H1 (cell line): ENCODE measurements at regions not wholly inside any gene's neighbourhood (a gene's known extent, or its start where the extent isn't known, plus 50 kb on each side); places are given as distances from the start of the nearest gene placed in this dataset.

Experiments
- CTCF ChIA-PET: fragments of 300-600 bp; sonication (Branson Sonifier 250); formaldehyde crosslinking; loops from one replicate; lab custom pipeline; 2021; ENCODE audit not compliant: partially characterized antibody; lab: Charles Lee
- POLR2A ChIA-PET: fragments of 300-600 bp; sonication (Branson Sonifier 250); formaldehyde crosslinking; loops from one replicate; lab custom pipeline; 2021; ENCODE audit warnings: inconsistent platforms; ENCODE audit not compliant: partially characterized antibody; lab: Charles Lee
- DNase-seq, 2 experiments: peaks; one replicate each; pipeline versions ENCODE4 v3.0.0 to v3.0.0-alpha.2; 2010 to 2022; ENCODE audit warnings: low spot score in 2 of 2, low read depth in 1 of 2, mixed read lengths in 1 of 2
- FAIRE-seq: peaks from 2 replicates; lab custom pipeline; 2011; peaks lifted over from hg19 to GRCh38; lab: Jason Lieb, UNC
- H2AFZ ChIP-seq: 2 replicates; pipeline ENCODE4 v1.8.1; 2012; ENCODE audit warnings: low read length, inconsistent platforms
- H2AK5ac ChIP-seq: 2 replicates; pipeline ENCODE4 v1.6.1; 2013; ENCODE audit warnings: low read depth, low read length
- H2BK120ac ChIP-seq: replicated peaks from 2 replicates; pipeline ENCODE3; 2013; ENCODE audit warnings: low read depth, low read length, inconsistent platforms
- H2BK12ac ChIP-seq: 2 replicates; pipeline ENCODE4 v1.6.1; 2013; ENCODE audit warnings: low read depth, low read length
- H2BK15ac ChIP-seq: 2 replicates; pipeline ENCODE4 v1.6.1; 2013; ENCODE audit warnings: low read length
- H2BK20ac ChIP-seq: 2 replicates; pipeline ENCODE4 v1.6.1; 2013; ENCODE audit warnings: low read length
- H2BK5ac ChIP-seq: 2 replicates; pipeline ENCODE4 v1.6.1; 2013; ENCODE audit warnings: low read depth, low read length
- H3K14ac ChIP-seq: 2 replicates; pipeline ENCODE4 v1.6.1; 2013; ENCODE audit warnings: inconsistent platforms; ENCODE audit not compliant: insufficient read length
- H3K18ac ChIP-seq: 2 replicates; pipeline ENCODE4 v1.6.1; 2013; ENCODE audit warnings: low read length; ENCODE audit errors: extremely low read depth
- H3K23ac ChIP-seq: 2 replicates; pipeline ENCODE4 v1.6.1; 2013; ENCODE audit warnings: inconsistent platforms; ENCODE audit not compliant: insufficient read length
- H3K23me2 ChIP-seq: 2 replicates; pipeline ENCODE4 v1.6.1; 2013; ENCODE audit warnings: low read depth, low read length
- H3K27ac ChIP-seq: 2 replicates; pipeline ENCODE4 v1.6.1; 2011; ENCODE audit warnings: low read depth, low read length, inconsistent platforms
- H3K27me3 ChIP-seq, 4 experiments: replicated peaks in 1 of 4; 1 replicate in 1 of 4; 2 replicates in 3 of 4; pipeline versions ENCODE4 v1.6.1 to v1.8.1; 2011 to 2013; ENCODE audit warnings: low read length in 3 of 4, mild to moderate bottlenecking in 3 of 4, inconsistent platforms in 2 of 4, mixed read lengths in 2 of 4, moderate library complexity in 1 of 4; ENCODE audit not compliant: control insufficient read depth in 3 of 4, insufficient read depth in 3 of 4; ENCODE audit errors: extremely low read depth in 1 of 4
- H3K36me3 ChIP-seq, 4 experiments: 2 replicates each; pipeline versions ENCODE4 v1.6.1 to v1.8.1; 2011 to 2013; ENCODE audit warnings: mild to moderate bottlenecking in 4 of 4, low read length in 3 of 4, moderate library complexity in 2 of 4, control low read depth in 1 of 4, inconsistent platforms in 1 of 4; ENCODE audit not compliant: insufficient read depth in 4 of 4, control insufficient read depth in 2 of 4
- H3K4ac ChIP-seq: replicated peaks from 2 replicates; pipeline ENCODE3; 2013; ENCODE audit warnings: low read length, low read depth, mixed read lengths, inconsistent platforms; ENCODE audit not compliant: insufficient read length
- H3K4me1 ChIP-seq, 4 experiments: replicated peaks in 1 of 4; 1 replicate in 1 of 4; 2 replicates in 3 of 4; pipeline versions ENCODE4 v1.6.1 to v1.8.1; 2011 to 2013; ENCODE audit warnings: low read length in 3 of 4, inconsistent platforms in 2 of 4, mixed read lengths in 1 of 4; ENCODE audit not compliant: insufficient read depth in 4 of 4, control insufficient read depth in 3 of 4
- H3K4me2 ChIP-seq, 2 experiments: 2 replicates each; pipeline versions ENCODE4 v1.6.1 to v1.8.1; 2011 to 2013; ENCODE audit warnings: low read depth in 2 of 2, low read length in 2 of 2, control low read depth in 1 of 2, inconsistent platforms in 1 of 2, mild to moderate bottlenecking in 1 of 2; ENCODE audit not compliant: insufficient read depth in 1 of 2
- H3K4me3 ChIP-seq, 4 experiments: fragments of 200-600, 300-600 bp in 1 of 4; sonication (generic), shearing (Covaris generic), sonication (Bioruptor Twin) in 1 of 4; 2 replicates each; pipeline versions ENCODE4 v1.5.1 to v1.8.1; 2011 to 2016; ENCODE audit warnings: low read length in 4 of 4, low read depth in 3 of 4, control low read depth in 2 of 4, inconsistent platforms in 2 of 4, mild to moderate bottlenecking in 2 of 4, mixed read lengths in 1 of 4, moderate library complexity in 1 of 4; ENCODE audit not compliant: insufficient read depth in 2 of 4; ENCODE audit errors: extremely low read depth in 1 of 4
- H3K56ac ChIP-seq: replicated peaks from 2 replicates; pipeline ENCODE3; 2013; ENCODE audit warnings: low read depth, mild to moderate bottlenecking, mixed read lengths, low read length, inconsistent platforms; ENCODE audit not compliant: insufficient read length
- H3K79me1 ChIP-seq: 2 replicates; pipeline ENCODE4 v1.6.1; 2013; ENCODE audit warnings: low read depth, low read length, control low read depth
- H3K79me2 ChIP-seq, 2 experiments: 2 replicates each; pipeline versions ENCODE4 v1.6.1 to v1.8.1; 2012 to 2013; ENCODE audit warnings: low read length in 2 of 2, mild to moderate bottlenecking in 2 of 2, inconsistent platforms in 1 of 2; ENCODE audit not compliant: insufficient read depth in 2 of 2, control insufficient read depth in 1 of 2
- H3K9ac ChIP-seq, 4 experiments: replicated peaks in 1 of 4; 1 replicate in 1 of 4; 2 replicates in 3 of 4; pipeline versions ENCODE4 v1.6.1 to v1.8.1; 2011 to 2013; ENCODE audit warnings: low read depth in 3 of 4, low read length in 3 of 4, control low read depth in 2 of 4, mild to moderate bottlenecking in 2 of 4, moderate library complexity in 2 of 4, inconsistent platforms in 1 of 4; ENCODE audit errors: extremely low read depth in 1 of 4
- H3K9me3 ChIP-seq, 2 experiments: 2 replicates each; pipeline versions ENCODE4 v1.6.1 to v1.8.1; 2012 to 2013; ENCODE audit warnings: mild to moderate bottlenecking in 2 of 2, moderate library complexity in 2 of 2, control low read depth in 1 of 2, inconsistent platforms in 1 of 2, low read depth in 1 of 2, low read length in 1 of 2, mixed read lengths in 1 of 2; ENCODE audit not compliant: insufficient read depth in 2 of 2
- H4K20me1 ChIP-seq, 2 experiments: replicated peaks in 1 of 2; 2 replicates each; pipeline versions ENCODE3 to v1.8.1; 2011 to 2013; ENCODE audit warnings: inconsistent platforms in 2 of 2, low read length in 2 of 2, mild to moderate bottlenecking in 1 of 2; ENCODE audit not compliant: insufficient read depth in 2 of 2, control insufficient read depth in 1 of 2
- H4K5ac ChIP-seq: 2 replicates; pipeline ENCODE4 v1.6.1; 2013; ENCODE audit warnings: low read length, low read depth, mixed read lengths, inconsistent platforms; ENCODE audit not compliant: insufficient read length
- H4K8ac ChIP-seq: 2 replicates; pipeline ENCODE4 v1.8.0; 2013; ENCODE audit warnings: mild to moderate bottlenecking, moderate library complexity, low read length, inconsistent platforms; ENCODE audit not compliant: insufficient read depth; ENCODE audit errors: extremely low read depth
- H4K91ac ChIP-seq: replicated peaks from 2 replicates; pipeline ENCODE3; 2013; ENCODE audit warnings: low read length, mixed read lengths, inconsistent platforms; ENCODE audit not compliant: insufficient read length
- CTCF ChIP-seq, 3 experiments: IDR thresholded peaks; 1 replicate in 2 of 3; 2 replicates in 1 of 3; pipeline versions ENCODE4 v1.5.1 to v1.6.1; 2011; ENCODE audit warnings: low read length in 3 of 3, mild to moderate bottlenecking in 3 of 3, inconsistent platforms in 2 of 3, low read depth in 1 of 3, moderate library complexity in 1 of 3; ENCODE audit not compliant: insufficient read depth in 1 of 3; ENCODE audit errors: control extremely low read depth in 1 of 3
- EGR1 ChIP-seq: IDR thresholded peaks from 2 replicates; pipeline ENCODE4 v1.6.1; 2011; ENCODE audit warnings: low read depth, low read length, borderline replicate concordance
- RAD21 ChIP-seq, 2 experiments: IDR thresholded peaks in 1 of 2; conservative IDR thresholded peaks in 1 of 2; 2 replicates each; pipeline ENCODE4 v1.6.1; 2011; ENCODE audit warnings: low read depth in 2 of 2, low read length in 2 of 2, improper control_type of control experiment in 1 of 2, inconsistent platforms in 1 of 2, mild to moderate bottlenecking in 1 of 2, moderate library complexity in 1 of 2
- WGBS, 2 experiments: shearing (Covaris generic) in 1 of 2; methylation state at CpG; one replicate each; pipeline versions ENCODE4 v1.1.6 to v1.1.7; 2013 to 2015; ENCODE audit warnings: low lambda C conversion rate in 2 of 2, mixed read lengths in 2 of 2, inconsistent platforms in 1 of 2, low coverage in 1 of 2, missing lambda C conversion rate in 1 of 2; ENCODE audit not compliant: insufficient replicate concordance in 2 of 2, insufficient coverage in 1 of 2, insufficient read length in 1 of 2; ENCODE audit errors: extremely low coverage in 1 of 2, missing lambda C conversion rate in 1 of 2; 5-methylcytosine and 5-hydroxymethylcytosine counted together
- TF ChIP-seq, protein P1 (sequence below): IDR thresholded peaks from 2 replicates; pipeline ENCODE4 v1.6.1; 2011; ENCODE audit warnings: low read length, improper control_type of control experiment

DNA sequence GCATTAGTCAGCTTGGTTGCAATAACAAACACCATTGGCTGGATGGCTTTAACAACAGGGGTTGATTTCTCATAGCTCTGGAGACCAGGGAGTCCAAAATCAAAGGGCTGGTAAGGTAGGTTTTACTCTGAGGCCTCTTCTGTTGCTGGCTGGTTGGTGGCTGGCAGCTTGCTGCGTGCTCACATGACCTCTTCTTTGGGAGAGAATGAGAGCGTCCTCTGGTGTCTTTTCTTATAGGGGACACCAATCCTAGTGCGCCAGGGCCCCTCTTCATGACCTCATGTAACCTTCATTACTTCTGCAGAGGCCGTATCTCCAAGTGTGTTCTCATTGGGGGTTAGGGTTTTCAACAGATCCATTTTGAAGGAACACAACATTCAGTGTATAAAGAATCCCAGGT is 1308.3 kb downstream of the TBC1D22A start:
- Histone ChIP-seq H2BK15ac (no peak overlapping the region), H3K18ac (no peak overlapping the region), H2BK5ac (no peak overlapping the region), H4K8ac (no peak overlapping the region), H3K79me1 (no peaks in the 10 kb centered on the region), H2AK5ac (no peak overlapping the region), H3K4me1 (peaks cover 0 to 10% (median 6%) of the 10 kb centered on the region in 4 experiments; a peak in 4 of 7 replicates), H4K5ac (no peak overlapping the region), H3K4ac (no peak overlapping the region), H2BK12ac (no peak overlapping the region), H3K23me2 (no peaks in the 10 kb centered on the region; the same call in 1 of the 2 replicates), H3K56ac (no peak overlapping the region), H2BK20ac (no peak overlapping the region), H3K9ac (no peak overlapping the region), H4K20me1 (no peaks in the 10 kb centered on the region), H3K4me3 (no peak overlapping the region), H2AFZ (no peak overlapping the region), H3K27ac (no peak overlapping the region), H2BK120ac (no peak overlapping the region), H3K14ac (no peak overlapping the region), H4K91ac (no peak overlapping the region), H3K36me3 (no peaks in the 10 kb centered on the region), H3K27me3 (no peaks in the 10 kb centered on the region), H3K79me2 (no peaks in the 10 kb centered on the region), H3K23ac (no peak overlapping the region), H3K4me2 (no peak overlapping the region), H3K9me3 (peaks cover 3 to 8% of the 10 kb centered on the region in 2 experiments; a peak in 2 of 4 replicates)
- 55% methylated on average over 4 of the region's 4 CpGs; no CpG with 5 or more reads in 1 of the 2 experiments for WGBS, 2 experiments
- POLR2A ChIA-PET = interaction anchor here (0.7 kb wide), 1 partner anchor 33 kb away, joined by 3 read pairs; no protein-coding TSS in a partner anchor
- CTCF ChIA-PET = interaction anchor here (0.7 to 1.0 kb wide), 3 partner anchors 36 to 117 kb away, joined by 3 to 5 read pairs (median 3); no protein-coding TSS in a partner anchor
- DNase-seq (no peak), FAIRE-seq (no peak)
- TF ChIP-seq EGR1 (no peak), RAD21 (IDR thresholded peaks at IDR 0.05 in 1 of 2, conservative IDR thresholded peaks at IDR 0.05 in 1 of 2; ENCODE audit: low read depth in 2 of 2, low read length in 2 of 2) (peak; percentile 55 to 67), CTCF (IDR thresholded peaks at IDR 0.05; ENCODE audit: control extremely low read depth in 1 of 3, insufficient read depth in 1 of 3, low read depth in 1 of 3, low read length in 3 of 3) (peak in 2 of 3 experiments; percentile 29 to 56; a peak in 2 of 4 replicates)
- TF ChIP-seq, protein P1, sequence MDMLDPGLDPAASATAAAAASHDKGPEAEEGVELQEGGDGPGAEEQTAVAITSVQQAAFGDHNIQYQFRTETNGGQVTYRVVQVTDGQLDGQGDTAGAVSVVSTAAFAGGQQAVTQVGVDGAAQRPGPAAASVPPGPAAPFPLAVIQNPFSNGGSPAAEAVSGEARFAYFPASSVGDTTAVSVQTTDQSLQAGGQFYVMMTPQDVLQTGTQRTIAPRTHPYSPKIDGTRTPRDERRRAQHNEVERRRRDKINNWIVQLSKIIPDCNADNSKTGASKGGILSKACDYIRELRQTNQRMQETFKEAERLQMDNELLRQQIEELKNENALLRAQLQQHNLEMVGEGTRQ = peak; percentile 30; the same call in 1 of the 2 replicates
